ENCODE measurements at regions not wholly inside any gene's neighbourhood (a gene's known extent, or its start where the extent isn't known, plus 50 kb on each side); places are given as distances from the start of the nearest gene placed in this dataset.
"Not testable (repeated sequence)": the region's sequence is repeated elsewhere in the genome, so short reads cannot be mapped to it uniquely, and the experiment has no call there.

DNA sequence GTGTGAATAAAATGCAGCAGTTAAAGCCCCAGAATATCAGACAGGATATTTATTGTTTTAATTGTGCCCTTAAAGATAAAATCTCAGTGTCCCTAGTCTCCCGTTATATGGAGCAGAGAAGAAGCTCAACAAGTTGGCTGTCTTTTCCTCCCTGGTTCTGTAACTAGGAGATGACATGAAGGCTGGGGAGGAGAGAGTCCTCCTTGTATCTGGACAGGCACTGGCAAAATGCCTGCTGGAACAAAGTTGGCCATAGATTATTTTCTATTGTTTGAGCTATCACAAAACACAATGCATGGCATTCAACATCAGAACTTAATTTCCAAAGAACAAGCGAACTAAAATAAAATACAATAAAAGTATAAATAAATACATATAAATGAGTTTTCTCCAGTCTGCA, 694.9 kb upstream of the KCND2 start:
- TF ChIP-seq, protein P1, sequence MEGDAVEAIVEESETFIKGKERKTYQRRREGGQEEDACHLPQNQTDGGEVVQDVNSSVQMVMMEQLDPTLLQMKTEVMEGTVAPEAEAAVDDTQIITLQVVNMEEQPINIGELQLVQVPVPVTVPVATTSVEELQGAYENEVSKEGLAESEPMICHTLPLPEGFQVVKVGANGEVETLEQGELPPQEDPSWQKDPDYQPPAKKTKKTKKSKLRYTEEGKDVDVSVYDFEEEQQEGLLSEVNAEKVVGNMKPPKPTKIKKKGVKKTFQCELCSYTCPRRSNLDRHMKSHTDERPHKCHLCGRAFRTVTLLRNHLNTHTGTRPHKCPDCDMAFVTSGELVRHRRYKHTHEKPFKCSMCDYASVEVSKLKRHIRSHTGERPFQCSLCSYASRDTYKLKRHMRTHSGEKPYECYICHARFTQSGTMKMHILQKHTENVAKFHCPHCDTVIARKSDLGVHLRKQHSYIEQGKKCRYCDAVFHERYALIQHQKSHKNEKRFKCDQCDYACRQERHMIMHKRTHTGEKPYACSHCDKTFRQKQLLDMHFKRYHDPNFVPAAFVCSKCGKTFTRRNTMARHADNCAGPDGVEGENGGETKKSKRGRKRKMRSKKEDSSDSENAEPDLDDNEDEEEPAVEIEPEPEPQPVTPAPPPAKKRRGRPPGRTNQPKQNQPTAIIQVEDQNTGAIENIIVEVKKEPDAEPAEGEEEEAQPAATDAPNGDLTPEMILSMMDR (conservative IDR thresholded peaks at IDR 0.05; ENCODE audit: low read length), result no peak
- DNase-seq (ENCODE audit: low read depth), result no peak
- no peak overlapping the region for H3K4me3 ChIP-seq (ENCODE audit: low read length)

DNA sequence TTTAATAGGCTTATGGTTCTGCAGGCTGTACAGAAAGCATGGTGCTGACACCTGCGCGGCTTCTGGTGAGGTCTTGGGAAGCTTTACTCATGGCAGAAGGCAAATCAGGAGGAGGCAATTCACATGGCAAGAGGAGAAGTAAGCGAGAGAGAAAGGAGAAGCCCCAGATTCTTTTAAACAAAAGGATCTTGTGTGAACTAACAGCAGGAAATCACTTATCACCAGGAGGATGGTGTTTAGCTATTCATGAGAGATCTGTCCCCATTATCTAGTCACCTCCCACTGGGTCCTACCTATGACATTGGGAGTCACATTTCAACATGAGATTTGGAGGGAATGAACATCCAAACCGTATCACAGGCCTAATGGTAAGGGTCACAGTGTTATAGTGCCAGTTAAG, 678.0 kb upstream of the KCND2 start:
- no peak overlapping the region for H3K4me3 ChIP-seq (ENCODE audit: low read length)
- TF ChIP-seq, protein P1 (conservative IDR thresholded peaks at IDR 0.05; ENCODE audit: low read length), result no peak
- DNase-seq (ENCODE audit: low read depth), result no peak

DNA sequence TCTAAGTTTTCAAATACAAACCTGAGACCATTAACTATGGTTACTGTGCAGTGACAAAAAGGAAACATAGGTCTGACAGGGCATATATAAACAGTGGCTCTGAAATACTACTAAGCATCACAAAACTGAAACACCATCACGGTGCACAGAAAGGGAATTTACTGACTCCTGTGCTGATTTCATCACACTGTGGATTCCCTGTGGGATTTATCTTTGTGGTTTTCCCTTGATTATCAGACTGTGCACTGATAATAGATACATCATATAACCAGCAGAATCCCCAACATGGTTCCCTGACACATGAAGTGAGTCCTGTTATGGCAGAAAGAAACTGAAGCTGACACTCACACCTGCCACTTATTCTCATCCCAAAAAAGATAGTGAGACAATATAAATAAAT, 676.3 kb upstream of the KCND2 start:
- TF ChIP-seq, protein P1 (conservative IDR thresholded peaks at IDR 0.05; ENCODE audit: low read length), result no peak
- H3K4me3 ChIP-seq (ENCODE audit: low read length), result no peak overlapping the region
- no peak for DNase-seq (ENCODE audit: low read depth)

DNA sequence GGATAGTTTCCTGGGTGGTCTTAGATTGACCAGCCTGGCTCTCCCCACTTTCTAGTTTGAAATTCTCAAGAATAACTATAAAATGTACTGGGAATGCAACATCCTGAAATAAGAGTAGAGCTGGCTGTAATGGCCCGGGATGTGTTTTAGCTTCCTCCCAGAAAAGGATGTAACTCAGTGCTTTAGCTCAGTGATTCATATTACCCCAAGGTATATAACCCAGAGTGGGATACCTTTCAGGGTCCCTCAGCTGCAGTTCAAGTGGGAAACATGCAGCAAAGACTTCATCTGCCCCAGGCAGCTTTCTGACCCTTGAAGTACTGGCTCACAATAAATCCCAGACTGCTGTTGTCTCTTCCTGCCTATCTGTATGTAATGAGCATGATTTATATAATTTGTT, 666.7 kb upstream of the KCND2 start:
- no peak overlapping the region for H3K4me3 ChIP-seq (ENCODE audit: low read length)
- TF ChIP-seq, protein P1 (conservative IDR thresholded peaks at IDR 0.05; ENCODE audit: low read length), result no peak
- no peak for DNase-seq (ENCODE audit: low read depth)

DNA sequence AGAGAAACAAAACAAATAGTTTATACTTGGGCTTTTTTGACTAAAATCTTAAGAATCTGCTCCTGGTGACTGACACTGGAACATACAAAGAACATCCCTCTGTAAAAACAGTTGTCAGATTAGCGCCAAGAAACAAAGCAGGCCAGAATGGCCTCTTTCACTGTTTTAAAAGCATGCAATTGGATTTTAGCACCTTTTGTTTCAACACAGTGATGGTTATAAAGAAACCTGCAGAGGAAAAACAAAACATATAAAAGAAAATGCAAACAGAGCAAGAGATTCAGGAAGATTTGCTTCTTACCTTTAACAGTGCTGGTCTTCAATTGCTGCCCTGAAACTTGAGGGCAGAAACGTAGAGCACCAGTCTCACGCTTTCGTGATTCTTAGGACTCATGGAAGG, 652.2 kb upstream of the KCND2 start:
- TF ChIP-seq, protein P1 (conservative IDR thresholded peaks at IDR 0.05; ENCODE audit: low read length), result no peak

DNA sequence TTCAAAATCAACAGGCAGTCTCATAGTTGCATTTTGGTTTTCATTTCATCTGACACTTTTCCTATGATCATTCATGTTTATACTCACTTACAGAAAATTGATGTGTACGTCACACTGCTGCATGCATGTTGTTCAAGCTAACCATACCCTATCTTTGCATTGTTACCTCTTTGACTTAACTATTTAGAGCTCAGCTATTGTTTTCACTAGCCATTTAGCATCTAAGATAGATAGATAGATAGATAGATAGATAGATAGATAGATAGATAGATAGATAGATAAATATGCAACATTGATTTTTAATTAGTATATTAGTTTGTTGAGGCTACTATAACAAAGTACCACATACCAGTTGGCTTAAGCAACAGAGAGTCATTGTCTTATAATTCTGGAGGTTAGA, 649.5 kb upstream of the KCND2 start:
- TF ChIP-seq, protein P1 (conservative IDR thresholded peaks at IDR 0.05; ENCODE audit: low read length), result no peak
- no peak overlapping the region for H3K4me3 ChIP-seq (ENCODE audit: low read length)
- DNase-seq (ENCODE audit: low read depth), result no peak

More for the DNA sequence above, 652.2 kb upstream of the KCND2 start:
- no peak overlapping the region for H3K4me3 ChIP-seq (ENCODE audit: low read length)
- no peak for DNase-seq (ENCODE audit: low read depth)

DNA sequence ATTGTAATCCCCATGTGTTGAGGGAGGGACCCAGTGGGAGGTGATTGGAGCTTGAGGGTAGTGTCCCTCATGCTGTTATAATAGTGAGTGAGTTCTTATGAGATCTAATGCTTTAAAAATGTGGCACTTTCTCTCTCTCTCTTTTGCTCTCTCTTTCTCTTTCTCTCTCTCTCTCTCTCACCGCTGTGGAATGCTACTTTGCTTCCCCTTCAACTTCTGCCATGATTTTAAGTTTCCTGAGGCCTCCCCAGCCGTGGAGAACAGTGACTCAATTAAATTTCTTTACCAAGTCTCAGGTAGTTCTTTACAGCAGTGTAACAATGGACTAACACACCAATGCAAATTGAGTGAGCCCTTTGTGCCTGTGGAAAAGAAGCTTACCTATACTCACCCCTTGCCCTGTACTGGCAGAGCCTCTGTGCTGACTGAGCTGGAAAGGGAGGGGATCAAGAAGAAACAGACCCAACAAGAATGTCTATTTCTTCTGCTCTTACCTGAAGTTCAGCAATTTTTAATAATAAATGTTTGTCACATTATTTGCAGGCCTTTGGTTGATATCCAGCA, 642.5 kb upstream of the KCND2 start:
- no peak for DNase-seq (ENCODE audit: low read depth)
- TF ChIP-seq, protein P1 (conservative IDR thresholded peaks at IDR 0.05; ENCODE audit: low read length), result no peak
- no peak overlapping the region for H3K4me3 ChIP-seq (ENCODE audit: low read length)

DNA sequence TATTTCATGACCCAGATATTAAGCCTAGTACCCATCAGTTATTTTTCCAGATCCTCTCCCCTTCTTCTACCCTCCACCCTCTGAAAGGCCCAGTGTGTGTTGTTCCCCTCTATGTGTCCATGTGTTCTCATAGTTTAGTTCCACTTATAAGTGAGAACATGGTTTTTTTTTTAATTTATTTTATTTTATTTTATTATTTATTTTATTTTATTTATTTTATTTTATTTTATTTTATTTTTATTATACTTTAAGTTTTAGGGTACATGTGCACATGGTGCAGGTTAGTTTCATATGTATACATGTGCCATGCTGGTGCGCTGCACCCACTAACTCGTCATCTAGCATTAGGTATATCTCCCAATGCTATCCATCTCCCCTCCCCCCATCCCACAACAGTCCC, 639.2 kb upstream of the KCND2 start:
- not testable (repeated sequence) for H3K4me3 ChIP-seq (ENCODE audit: low read length); DNase-seq (ENCODE audit: low read depth)
